K562 (cell line): ENCODE measurements at regions not wholly inside any gene's neighbourhood (a gene's known extent, or its start where the extent isn't known, plus 50 kb on each side); places are given as distances from the start of the nearest gene placed in this dataset.

Experiments
- CTCF ChIP-seq, 3 experiments: IDR thresholded peaks in 2 of 3; conservative IDR thresholded peaks in 1 of 3; 2 replicates each; pipeline ENCODE4 v1.5.1; 2011 to 2012; ENCODE audit warnings: low read length in 3 of 3, mild to moderate bottlenecking in 3 of 3, control low read depth in 2 of 3, improper control_type of control experiment in 1 of 3, inconsistent platforms in 1 of 3, low read depth in 1 of 3, mixed read lengths in 1 of 3, moderate library complexity in 1 of 3; ENCODE audit not compliant: insufficient read depth in 2 of 3
- EZH2 ChIP-seq: IDR thresholded peaks from 2 replicates; pipeline ENCODE4 v1.6.1; 2012; ENCODE audit warnings: low read depth, mild to moderate bottlenecking, inconsistent platforms, low read length, borderline replicate concordance
- GTF2F1 ChIP-seq: IDR thresholded peaks from 2 replicates; pipeline ENCODE4 v1.6.1; 2011; ENCODE audit warnings: low read depth, low read length, improper control_type of control experiment
- MCM7 ChIP-seq, 2 experiments: fragments of 450-650 bp; IDR thresholded peaks; 2 replicates each; pipeline ENCODE4 v1.6.1; 2016 to 2018
- NFE2 ChIP-seq: IDR thresholded peaks from 2 replicates; pipeline ENCODE4 v1.6.1; 2014; ENCODE audit warnings: antibody characterized with exemption, low read depth
- RAD21 ChIP-seq, 2 experiments: fragments of 250-450 bp in 1 of 2; fragments of 450-650 bp in 1 of 2; sonication (Bioruptor Pico) in 1 of 2; formaldehyde crosslinking in 1 of 2; IDR thresholded peaks in 1 of 2; conservative IDR thresholded peaks in 1 of 2; 2 replicates each; pipeline versions ENCODE4 v1.4.0 to v1.8.0; 2020 to 2022; ENCODE audit warnings: mild to moderate bottlenecking in 2 of 2, moderate library complexity in 1 of 2
- RBFOX2 ChIP-seq: fragments of 200-400 bp; formaldehyde crosslinking; IDR thresholded peaks from 2 replicates; pipeline ENCODE4 v1.6.1; 2017; ENCODE audit warnings: low read depth, mild to moderate bottlenecking, low read length, moderate library complexity
- STAT6 ChIP-seq: sonication (generic); formaldehyde crosslinking; IDR thresholded peaks from 2 replicates; pipeline ENCODE4 v1.8.1; 2023; ENCODE audit warnings: mild to moderate bottlenecking, missing genetic modification reagents
- THRB ChIP-seq: fragments of 450-650 bp; formaldehyde crosslinking; conservative IDR thresholded peaks from 2 replicates; pipeline ENCODE4 v1.4.0; 2022; ENCODE audit warnings: mild to moderate bottlenecking, missing genetic modification characterization
- TF ChIP-seq, protein P1 (sequence below): sonication (generic); formaldehyde crosslinking; IDR thresholded peaks from 2 replicates; pipeline ENCODE4 v1.8.1; 2023; ENCODE audit warnings: mild to moderate bottlenecking, missing genetic modification reagents, moderate library complexity

- no peak for TF ChIP-seq EZH2
- TF ChIP-seq NFE2, result no peak
- TF ChIP-seq THRB (CRISPR knock-in tag), result no peak
- no peak for TF ChIP-seq RBFOX2
- no peak for TF ChIP-seq MCM7 (IDR thresholded peaks at IDR 0.05)
- TF ChIP-seq CTCF (IDR thresholded peaks at IDR 0.05 in 2 of 3, conservative IDR thresholded peaks at IDR 0.05 in 1 of 3; ENCODE audit: insufficient read depth in 2 of 3, low read depth in 1 of 3, low read length in 3 of 3), result no peak
- TF ChIP-seq, protein P1, sequence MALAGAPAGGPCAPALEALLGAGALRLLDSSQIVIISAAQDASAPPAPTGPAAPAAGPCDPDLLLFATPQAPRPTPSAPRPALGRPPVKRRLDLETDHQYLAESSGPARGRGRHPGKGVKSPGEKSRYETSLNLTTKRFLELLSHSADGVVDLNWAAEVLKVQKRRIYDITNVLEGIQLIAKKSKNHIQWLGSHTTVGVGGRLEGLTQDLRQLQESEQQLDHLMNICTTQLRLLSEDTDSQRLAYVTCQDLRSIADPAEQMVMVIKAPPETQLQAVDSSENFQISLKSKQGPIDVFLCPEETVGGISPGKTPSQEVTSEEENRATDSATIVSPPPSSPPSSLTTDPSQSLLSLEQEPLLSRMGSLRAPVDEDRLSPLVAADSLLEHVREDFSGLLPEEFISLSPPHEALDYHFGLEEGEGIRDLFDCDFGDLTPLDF (CRISPR knock-in tag), result no peak
- no peak for TF ChIP-seq STAT6 (CRISPR knock-in tag)
- no peak for TF ChIP-seq RAD21 (CRISPR knock-in tag; conservative IDR thresholded peaks at IDR 0.05 in 1 of 2, IDR thresholded peaks at IDR 0.05 in 1 of 2)
- TF ChIP-seq GTF2F1, result no peak
Observed at GRCh38 chr5:125049721-125050702, 303.6 kb upstream of the ZNF608 start.
